ENCODE measurements at regions not wholly inside any gene's neighbourhood (a gene's known extent, or its start where the extent isn't known, plus 50 kb on each side); places are given as distances from the start of the nearest gene placed in this dataset.

DNA sequence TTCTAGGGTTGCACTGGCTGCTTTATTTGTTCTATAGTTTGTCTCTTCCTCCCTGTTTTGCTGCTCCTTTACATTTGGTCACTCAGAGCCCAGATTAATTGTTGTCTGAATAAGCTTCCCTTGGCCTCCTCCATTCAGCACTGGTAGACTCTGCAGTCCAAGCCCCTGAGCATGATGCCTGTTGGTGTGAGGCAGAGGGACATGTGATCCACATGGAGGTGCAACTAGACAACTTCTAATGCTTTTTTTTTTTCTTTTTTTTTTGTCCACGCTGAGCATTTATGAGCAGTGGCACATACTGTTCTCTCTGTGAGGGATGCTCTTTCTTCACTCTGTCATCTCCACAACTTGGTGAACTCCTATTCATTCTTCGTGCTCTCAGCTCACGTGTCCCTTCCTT lies 167.3 kb upstream of the TBC1D5 start:
- Histone ChIP-seq H3K36me3 (ENCODE audit: insufficient read depth, low read length) (no peaks in the 10 kb centered on the region), H3K27me3 (ENCODE audit: insufficient read depth, low read length) (peaks cover 14% of the 10 kb centered on the region), H3K27ac (ENCODE audit: low read depth, low read length) (no peak overlapping the region), H3K79me2 (ENCODE audit: control insufficient read depth, insufficient read depth, low read length, unreplicated experiment) (no peaks in the 10 kb centered on the region), H3K4me3 (ENCODE audit: low read depth, low read length) (no peak overlapping the region), H2AFZ (ENCODE audit: low read length, unreplicated experiment) (no peak overlapping the region), H3K4me1 (ENCODE audit: control insufficient read depth, insufficient read depth, low read length, unreplicated experiment) (no peaks in the 10 kb centered on the region)

GRCh38 chr3:17908399-17909191 lies 166.2 kb upstream of the TBC1D5 start:
- no peaks in the 10 kb centered on the region for H3K79me2 ChIP-seq (ENCODE audit: control insufficient read depth, insufficient read depth, low read length, unreplicated experiment)
- no peaks in the 10 kb centered on the region for H3K36me3 ChIP-seq (ENCODE audit: insufficient read depth, low read length)
- no peak overlapping the region for H2AFZ ChIP-seq (ENCODE audit: low read length, unreplicated experiment)
- H3K4me1 ChIP-seq (ENCODE audit: control insufficient read depth, insufficient read depth, low read length, unreplicated experiment) = no peaks in the 10 kb centered on the region
- peaks cover 14% of the 10 kb centered on the region for H3K27me3 ChIP-seq (ENCODE audit: insufficient read depth, low read length)
- H3K27ac ChIP-seq (ENCODE audit: low read depth, low read length) = no peak overlapping the region
- no peak overlapping the region for H3K4me3 ChIP-seq (ENCODE audit: low read depth, low read length)

- Histone ChIP-seq H3K4me1 (ENCODE audit: control insufficient read depth, insufficient read depth, low read length, unreplicated experiment) (no peaks in the 10 kb centered on the region), H2AFZ (ENCODE audit: low read length, unreplicated experiment) (no peak overlapping the region), H3K27me3 (ENCODE audit: insufficient read depth, low read length) (peaks cover under 1% of the 10 kb centered on the region; the same call in 1 of the 2 replicates), H3K79me2 (ENCODE audit: control insufficient read depth, insufficient read depth, low read length, unreplicated experiment) (no peaks in the 10 kb centered on the region), H3K36me3 (ENCODE audit: insufficient read depth, low read length) (no peaks in the 10 kb centered on the region), H3K27ac (ENCODE audit: low read depth, low read length) (no peak overlapping the region), H3K4me3 (ENCODE audit: low read depth, low read length) (no peak overlapping the region)
Measured at GRCh38 chr3:17905996-17906395, 163.6 kb upstream of the TBC1D5 start.

DNA sequence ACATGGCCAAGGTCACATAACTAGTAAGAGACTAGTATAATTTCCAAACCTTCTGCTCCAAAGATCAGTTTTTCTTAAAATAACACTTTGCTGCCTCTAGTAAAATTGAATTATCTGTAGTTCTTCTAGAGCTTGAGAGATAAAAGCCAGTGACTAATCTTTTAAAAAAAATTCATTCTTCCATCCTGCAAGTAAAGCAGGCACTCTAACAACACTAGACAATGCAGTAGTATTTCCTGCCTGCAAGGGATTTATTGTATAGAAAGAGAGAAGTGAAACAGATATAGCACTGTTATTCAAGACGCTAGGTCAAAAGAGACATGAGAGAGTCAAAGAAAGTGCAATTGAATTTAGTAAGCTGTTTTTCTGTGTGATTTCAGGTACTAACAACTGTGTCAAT lies 159.5 kb upstream of the TBC1D5 start:
- no peak overlapping the region for H3K4me3 ChIP-seq (ENCODE audit: low read depth, low read length)

GRCh38 chr3:17894434-17895060 lies 152.1 kb upstream of the TBC1D5 start:
- Histone ChIP-seq H3K4me3 (ENCODE audit: low read depth, low read length) (no peak overlapping the region), H2AFZ (ENCODE audit: low read length, unreplicated experiment) (no peak overlapping the region), H3K27ac (ENCODE audit: low read depth, low read length) (no peak overlapping the region), H3K79me2 (ENCODE audit: control insufficient read depth, insufficient read depth, low read length, unreplicated experiment) (no peaks in the 10 kb centered on the region), H3K36me3 (ENCODE audit: insufficient read depth, low read length) (no peaks in the 10 kb centered on the region), H3K27me3 (ENCODE audit: insufficient read depth, low read length) (no peaks in the 10 kb centered on the region), H3K4me1 (ENCODE audit: control insufficient read depth, insufficient read depth, low read length, unreplicated experiment) (peaks cover 15% of the 10 kb centered on the region)

More for the DNA sequence above, 159.5 kb upstream of the TBC1D5 start:
- Histone ChIP-seq H3K27ac (ENCODE audit: low read depth, low read length) (no peak overlapping the region), H3K36me3 (ENCODE audit: insufficient read depth, low read length) (no peaks in the 10 kb centered on the region), H3K4me1 (ENCODE audit: control insufficient read depth, insufficient read depth, low read length, unreplicated experiment) (no peaks in the 10 kb centered on the region), H3K79me2 (ENCODE audit: control insufficient read depth, insufficient read depth, low read length, unreplicated experiment) (no peaks in the 10 kb centered on the region), H3K27me3 (ENCODE audit: insufficient read depth, low read length) (no peaks in the 10 kb centered on the region), H2AFZ (ENCODE audit: low read length, unreplicated experiment) (no peak overlapping the region)

GRCh38 chr3:17891139-17891856 lies 148.9 kb upstream of the TBC1D5 start:
- Histone ChIP-seq H3K79me2 (ENCODE audit: control insufficient read depth, insufficient read depth, low read length, unreplicated experiment) (no peaks in the 10 kb centered on the region), H3K4me1 (ENCODE audit: control insufficient read depth, insufficient read depth, low read length, unreplicated experiment) (peaks cover 15% of the 10 kb centered on the region), H3K36me3 (ENCODE audit: insufficient read depth, low read length) (no peaks in the 10 kb centered on the region), H3K27ac (ENCODE audit: low read depth, low read length) (peak overlapping the region; percentile 15; the same call in 1 of the 2 replicates), H2AFZ (ENCODE audit: low read length, unreplicated experiment) (no peak overlapping the region), H3K4me3 (ENCODE audit: low read depth, low read length) (no peak overlapping the region), H3K27me3 (ENCODE audit: insufficient read depth, low read length) (no peaks in the 10 kb centered on the region)

DNA sequence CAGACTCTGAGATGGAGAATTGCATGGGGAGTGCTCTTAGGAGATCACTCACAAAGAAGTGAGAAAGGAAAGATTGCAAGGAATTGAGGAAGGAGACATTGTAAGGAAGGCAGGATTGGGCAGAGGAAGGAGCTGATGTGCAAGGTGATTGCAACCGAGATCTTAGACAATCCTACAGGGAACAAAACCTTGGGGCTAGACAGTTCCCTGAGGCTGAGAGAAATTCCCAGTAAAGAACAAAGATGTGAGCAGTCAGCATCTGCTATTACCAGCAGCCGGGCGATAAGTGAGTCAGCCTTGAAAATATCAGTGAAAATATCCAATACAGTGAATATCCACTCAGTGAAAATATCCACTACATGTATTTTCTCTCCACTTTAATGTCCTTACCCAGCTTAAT lies 143.6 kb upstream of the TBC1D5 start:
- Histone ChIP-seq H3K36me3 (ENCODE audit: insufficient read depth, low read length) (no peaks in the 10 kb centered on the region), H3K27ac (ENCODE audit: low read depth, low read length) (no peak overlapping the region), H3K79me2 (ENCODE audit: control insufficient read depth, insufficient read depth, low read length, unreplicated experiment) (no peaks in the 10 kb centered on the region), H3K4me3 (ENCODE audit: low read depth, low read length) (no peak overlapping the region), H3K4me1 (ENCODE audit: control insufficient read depth, insufficient read depth, low read length, unreplicated experiment) (no peaks in the 10 kb centered on the region), H2AFZ (ENCODE audit: low read length, unreplicated experiment) (no peak overlapping the region), H3K27me3 (ENCODE audit: insufficient read depth, low read length) (peaks cover 4% of the 10 kb centered on the region; the same call in 1 of the 2 replicates)

DNA sequence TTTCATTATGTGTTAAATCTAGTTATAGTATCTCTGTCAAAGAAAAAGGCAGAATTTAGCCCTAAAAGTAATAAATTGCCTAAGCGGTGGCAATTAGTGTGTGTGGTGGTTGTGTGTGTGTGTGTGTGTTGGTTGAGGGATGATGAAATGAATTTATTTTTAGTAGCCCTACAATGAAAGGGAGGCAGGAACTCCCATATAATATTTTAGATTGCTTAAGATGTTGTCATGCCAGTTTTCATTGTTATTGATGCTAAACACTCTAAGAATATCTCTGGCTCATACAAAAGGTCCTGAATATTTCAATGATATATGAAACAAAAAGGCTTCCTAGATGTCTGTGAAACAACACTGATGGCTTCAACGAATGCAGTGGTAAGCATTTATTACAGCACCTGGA lies 140.6 kb upstream of the TBC1D5 start:
- Histone ChIP-seq H2AFZ (ENCODE audit: low read length, unreplicated experiment) (no peak overlapping the region), H3K27me3 (ENCODE audit: insufficient read depth, low read length) (peaks cover 4% of the 10 kb centered on the region; the same call in 1 of the 2 replicates), H3K36me3 (ENCODE audit: insufficient read depth, low read length) (no peaks in the 10 kb centered on the region), H3K79me2 (ENCODE audit: control insufficient read depth, insufficient read depth, low read length, unreplicated experiment) (no peaks in the 10 kb centered on the region), H3K4me3 (ENCODE audit: low read depth, low read length) (no peak overlapping the region), H3K27ac (ENCODE audit: low read depth, low read length) (no peak overlapping the region), H3K4me1 (ENCODE audit: control insufficient read depth, insufficient read depth, low read length, unreplicated experiment) (no peaks in the 10 kb centered on the region)

- H3K4me3 ChIP-seq (ENCODE audit: low read depth, low read length) = no peak overlapping the region
- no peaks in the 10 kb centered on the region for H3K79me2 ChIP-seq (ENCODE audit: control insufficient read depth, insufficient read depth, low read length, unreplicated experiment)
- peaks cover 4% of the 10 kb centered on the region; the same call in 1 of the 2 replicates for H3K27me3 ChIP-seq (ENCODE audit: insufficient read depth, low read length)
- no peak overlapping the region for H3K27ac ChIP-seq (ENCODE audit: low read depth, low read length)
- H3K4me1 ChIP-seq (ENCODE audit: control insufficient read depth, insufficient read depth, low read length, unreplicated experiment) = no peaks in the 10 kb centered on the region
- no peak overlapping the region for H2AFZ ChIP-seq (ENCODE audit: low read length, unreplicated experiment)
- no peaks in the 10 kb centered on the region for H3K36me3 ChIP-seq (ENCODE audit: insufficient read depth, low read length)
Measured at GRCh38 chr3:17877299-17877698, 134.9 kb upstream of the TBC1D5 start.

- H3K79me2 ChIP-seq (ENCODE audit: control insufficient read depth, insufficient read depth, low read length, unreplicated experiment) = no peaks in the 10 kb centered on the region
- no peak overlapping the region for H3K27ac ChIP-seq (ENCODE audit: low read depth, low read length)
- H3K27me3 ChIP-seq (ENCODE audit: insufficient read depth, low read length) = peaks cover 4% of the 10 kb centered on the region
- H2AFZ ChIP-seq (ENCODE audit: low read length, unreplicated experiment) = no peak overlapping the region
- H3K4me3 ChIP-seq (ENCODE audit: low read depth, low read length) = no peak overlapping the region
- no peaks in the 10 kb centered on the region for H3K36me3 ChIP-seq (ENCODE audit: insufficient read depth, low read length)
- no peaks in the 10 kb centered on the region for H3K4me1 ChIP-seq (ENCODE audit: control insufficient read depth, insufficient read depth, low read length, unreplicated experiment)
Measured at GRCh38 chr3:17874636-17875035, 132.2 kb upstream of the TBC1D5 start.

Measured in ACC112 (cell line).